ENCODE measurements at regions not wholly inside any gene's neighbourhood (a gene's known extent, or its start where the extent isn't known, plus 50 kb on each side); places are given as distances from the start of the nearest gene placed in this dataset.

- H3K27ac Mint-ChIP-seq = no peak overlapping the region
- no peaks in the 10 kb centered on the region for H3K27me3 Mint-ChIP-seq
- no peaks in the 10 kb centered on the region for H3K4me1 Mint-ChIP-seq (ENCODE audit: low read depth in 2 of 2)
Measured at GRCh38 chr5:167448376-167448775, 843.1 kb upstream of the WWC1 start.

GRCh38 chr5:167451076-167451475 lies 840.4 kb upstream of the WWC1 start:
- H3K9me3 Mint-ChIP-seq = peaks cover 7% of the 10 kb centered on the region in 2 donors
- no peaks in the 10 kb centered on the region for H3K36me3 Mint-ChIP-seq (ENCODE audit: insufficient read depth)
- DNase-seq = no peak
- ATAC-seq (replicated peaks) = no peak
- H3K27me3 Mint-ChIP-seq = no peaks in the 10 kb centered on the region
- no peaks in the 10 kb centered on the region for H3K4me1 Mint-ChIP-seq (ENCODE audit: low read depth in 2 of 2)
- H3K4me3 Mint-ChIP-seq = no peak overlapping the region
- no peak overlapping the region for H3K27ac Mint-ChIP-seq

More at GRCh38 chr5:167448376-167448775, 843.1 kb upstream of the WWC1 start:
- DNase-seq = no peak
- H3K9me3 Mint-ChIP-seq = peaks cover 5 to 7% of the 10 kb centered on the region in 2 donors
- no peak for ATAC-seq (replicated peaks)
- H3K36me3 Mint-ChIP-seq (ENCODE audit: insufficient read depth) = no peaks in the 10 kb centered on the region
- no peak overlapping the region for H3K4me3 Mint-ChIP-seq

GRCh38 chr5:167452136-167452535 lies 839.3 kb upstream of the WWC1 start:
- Mint-ChIP-seq H3K27me3 (no peaks in the 10 kb centered on the region), H3K4me1 (ENCODE audit: low read depth in 2 of 2) (no peaks in the 10 kb centered on the region), H3K36me3 (ENCODE audit: insufficient read depth) (no peaks in the 10 kb centered on the region), H3K4me3 (no peak overlapping the region), H3K27ac (no peak overlapping the region), H3K9me3 (peaks cover 7% of the 10 kb centered on the region in 2 donors)
- no peak for ATAC-seq (replicated peaks)
- no peak for DNase-seq

- Mint-ChIP-seq H3K9me3 (peaks cover 7 to 9% of the 10 kb centered on the region in 2 donors), H3K27me3 (no peaks in the 10 kb centered on the region), H3K4me3 (no peak overlapping the region), H3K36me3 (ENCODE audit: insufficient read depth) (no peaks in the 10 kb centered on the region), H3K27ac (no peak overlapping the region), H3K4me1 (ENCODE audit: low read depth in 2 of 2) (no peaks in the 10 kb centered on the region)
- ATAC-seq (replicated peaks) = no peak
- no peak for DNase-seq
Measured at GRCh38 chr5:167453246-167454030, 838.0 kb upstream of the WWC1 start.

- no peaks in the 10 kb centered on the region for H3K36me3 Mint-ChIP-seq (ENCODE audit: insufficient read depth)
- H3K27ac Mint-ChIP-seq = no peak overlapping the region
Measured at GRCh38 chr5:167458412-167458811, 833.0 kb upstream of the WWC1 start.

GRCh38 chr5:167460449-167461020 lies 830.9 kb upstream of the WWC1 start:
- Mint-ChIP-seq H3K36me3 (ENCODE audit: insufficient read depth) (no peaks in the 10 kb centered on the region), H3K4me3 (no peak overlapping the region), H3K9me3 (peaks cover 7% of the 10 kb centered on the region in 2 donors), H3K4me1 (ENCODE audit: low read depth in 2 of 2) (no peaks in the 10 kb centered on the region), H3K27ac (no peak overlapping the region), H3K27me3 (no peaks in the 10 kb centered on the region)
- no peak for DNase-seq
- no peak for ATAC-seq (replicated peaks)

More at GRCh38 chr5:167458412-167458811, 833.0 kb upstream of the WWC1 start:
- H3K9me3 Mint-ChIP-seq = peaks cover 7 to 9% of the 10 kb centered on the region in 2 donors
- DNase-seq = no peak
- ATAC-seq (replicated peaks) = no peak
- H3K27me3 Mint-ChIP-seq = no peaks in the 10 kb centered on the region
- H3K4me3 Mint-ChIP-seq = no peak overlapping the region
- H3K4me1 Mint-ChIP-seq (ENCODE audit: low read depth in 2 of 2) = no peaks in the 10 kb centered on the region

- peaks cover 4% of the 10 kb centered on the region for H3K36me3 Mint-ChIP-seq (ENCODE audit: insufficient read depth)
Measured at GRCh38 chr5:167463939-167464338, 827.5 kb upstream of the WWC1 start.

GRCh38 chr5:167466992-167467391 lies 824.5 kb upstream of the WWC1 start:
- no peak for DNase-seq
- Mint-ChIP-seq H3K27ac (no peak overlapping the region), H3K36me3 (ENCODE audit: insufficient read depth) (peaks cover 4% of the 10 kb centered on the region), H3K4me1 (ENCODE audit: low read depth in 2 of 2) (no peaks in the 10 kb centered on the region), H3K27me3 (no peaks in the 10 kb centered on the region), H3K4me3 (no peak overlapping the region), H3K9me3 (peaks cover 5 to 7% of the 10 kb centered on the region in 2 donors)
- ATAC-seq (replicated peaks) = no peak

More at GRCh38 chr5:167463939-167464338, 827.5 kb upstream of the WWC1 start:
- ATAC-seq (replicated peaks) (no peak), DNase-seq (no peak)
- H3K4me1 Mint-ChIP-seq (ENCODE audit: low read depth in 2 of 2) = no peaks in the 10 kb centered on the region
- no peak overlapping the region for H3K27ac Mint-ChIP-seq
- H3K4me3 Mint-ChIP-seq = no peak overlapping the region
- no peaks in the 10 kb centered on the region for H3K27me3 Mint-ChIP-seq
- peaks cover 5 to 7% of the 10 kb centered on the region in 2 donors for H3K9me3 Mint-ChIP-seq

GRCh38 chr5:167472566-167473108 lies 818.8 kb upstream of the WWC1 start:
- ATAC-seq (replicated peaks) = no peak
- peaks cover 4% of the 10 kb centered on the region for H3K36me3 Mint-ChIP-seq (ENCODE audit: insufficient read depth)

GRCh38 chr5:167478188-167478587 lies 813.3 kb upstream of the WWC1 start:
- Mint-ChIP-seq H3K9me3 (peaks cover 0 to 3% of the 10 kb centered on the region in 2 donors), H3K36me3 (ENCODE audit: insufficient read depth) (no peaks in the 10 kb centered on the region), H3K4me1 (ENCODE audit: low read depth in 2 of 2) (no peaks in the 10 kb centered on the region), H3K27ac (no peak overlapping the region), H3K4me3 (no peak overlapping the region), H3K27me3 (no peaks in the 10 kb centered on the region)
- DNase-seq (no peak), ATAC-seq (replicated peaks) (no peak)

More at GRCh38 chr5:167472566-167473108, 818.8 kb upstream of the WWC1 start:
- H3K27me3 Mint-ChIP-seq = no peaks in the 10 kb centered on the region
- no peaks in the 10 kb centered on the region for H3K4me1 Mint-ChIP-seq (ENCODE audit: low read depth in 2 of 2)
- H3K27ac Mint-ChIP-seq = no peak overlapping the region
- DNase-seq = no peak
- no peak overlapping the region for H3K4me3 Mint-ChIP-seq
- peaks cover 0 to 2% of the 10 kb centered on the region in 2 donors for H3K9me3 Mint-ChIP-seq

GRCh38 chr5:167479779-167480178 lies 811.7 kb upstream of the WWC1 start:
- H3K4me1 Mint-ChIP-seq (ENCODE audit: low read depth in 2 of 2) = no peaks in the 10 kb centered on the region
- no peak overlapping the region for H3K4me3 Mint-ChIP-seq
- H3K27me3 Mint-ChIP-seq = no peaks in the 10 kb centered on the region
- DNase-seq = no peak
- H3K9me3 Mint-ChIP-seq = peaks cover 0 to 5% of the 10 kb centered on the region in 2 donors
- no peaks in the 10 kb centered on the region for H3K36me3 Mint-ChIP-seq (ENCODE audit: insufficient read depth)
- H3K27ac Mint-ChIP-seq = no peak overlapping the region
- no peak for ATAC-seq (replicated peaks)

- no peak overlapping the region for H3K27ac Mint-ChIP-seq
- ATAC-seq (replicated peaks) (no peak), DNase-seq (no peak)
- no peaks in the 10 kb centered on the region for H3K4me1 Mint-ChIP-seq (ENCODE audit: low read depth in 2 of 2)
- H3K9me3 Mint-ChIP-seq = peaks cover 0 to 7% of the 10 kb centered on the region in 2 donors
- H3K4me3 Mint-ChIP-seq = no peak overlapping the region
- no peaks in the 10 kb centered on the region for H3K36me3 Mint-ChIP-seq (ENCODE audit: insufficient read depth)
- no peaks in the 10 kb centered on the region for H3K27me3 Mint-ChIP-seq
Measured at GRCh38 chr5:167481345-167481744, 810.1 kb upstream of the WWC1 start.

- H3K36me3 Mint-ChIP-seq (ENCODE audit: insufficient read depth) = no peaks in the 10 kb centered on the region
- no peaks in the 10 kb centered on the region for H3K4me1 Mint-ChIP-seq (ENCODE audit: low read depth in 2 of 2)
- H3K9me3 Mint-ChIP-seq = peaks cover 7 to 8% of the 10 kb centered on the region in 2 donors
- H3K27me3 Mint-ChIP-seq = no peaks in the 10 kb centered on the region
- ATAC-seq (replicated peaks) = no peak
- no peak overlapping the region for H3K27ac Mint-ChIP-seq
- H3K4me3 Mint-ChIP-seq = no peak overlapping the region
- no peak for DNase-seq
Measured at GRCh38 chr5:167482555-167482954, 808.9 kb upstream of the WWC1 start.

All from effector memory CD8-positive, alpha-beta T cell (primary cell).